Eye (tissue), 1 donor: ENCODE measurements at regions not wholly inside any gene's neighbourhood (a gene's known extent, or its start where the extent isn't known, plus 50 kb on each side); places are given as distances from the start of the nearest gene placed in this dataset.

Experiments used
- DNase-seq: peaks from one replicate; pipeline ENCODE4 v3.0.0-alpha.2; 2015

GRCh38 chr2:100192300-100192699 lies 49.9 kb upstream of the AFF3 start:
- DNase-seq = no peak
